ENCODE measurements at regions not wholly inside any gene's neighbourhood (a gene's known extent, or its start where the extent isn't known, plus 50 kb on each side); places are given as distances from the start of the nearest gene placed in this dataset.

DNA sequence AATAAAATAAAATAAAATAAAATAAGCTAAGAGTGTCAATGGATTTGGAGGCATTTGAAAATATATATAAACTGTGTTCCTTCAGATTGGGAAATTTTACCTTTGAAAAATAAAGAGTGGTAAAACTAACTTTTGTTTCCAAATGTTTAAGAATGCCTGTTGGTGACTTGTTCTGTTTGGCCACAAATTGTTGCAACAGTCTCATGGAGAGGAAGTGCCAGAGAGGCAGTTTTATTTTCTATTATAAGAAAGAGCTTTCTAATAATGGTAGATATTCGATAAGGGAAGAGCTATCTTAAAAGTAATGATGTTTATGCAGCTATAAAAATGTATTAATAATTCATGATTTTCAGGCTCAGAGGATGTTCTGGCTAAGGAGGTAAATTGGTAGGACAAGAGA is 68.8 kb upstream of the MDGA2 start:
- H3K4me3 ChIP-seq (ENCODE audit: low read depth, low read length), result no peak overlapping the region
- no peak for DNase-seq (ENCODE audit: low read depth)
- no peak for TF ChIP-seq CTCF (IDR thresholded peaks at IDR 0.05; ENCODE audit: low read depth, low read length, missing control alignments)

- no peak for TF ChIP-seq CTCF (IDR thresholded peaks at IDR 0.05; ENCODE audit: low read depth, low read length, missing control alignments)
- H3K4me3 ChIP-seq (ENCODE audit: low read depth, low read length), result no peak overlapping the region
- no peak for DNase-seq (ENCODE audit: low read depth)
These were observed 64.1 kb upstream of the MDGA2 start for GRCh38 chr14:47739541-47739940.

- no peak for TF ChIP-seq CTCF (IDR thresholded peaks at IDR 0.05; ENCODE audit: low read depth, low read length, missing control alignments)
These were observed 54.9 kb upstream of the MDGA2 start for GRCh38 chr14:47730296-47730695.

More at GRCh38 chr14:47730296-47730695, 54.9 kb upstream of the MDGA2 start:
- no peak overlapping the region for H3K4me3 ChIP-seq (ENCODE audit: low read depth, low read length)
- DNase-seq (ENCODE audit: low read depth), result no peak

All from GM12864 (cell line).